ENCODE measurements at regions not wholly inside any gene's neighbourhood (a gene's known extent, or its start where the extent isn't known, plus 50 kb on each side); places are given as distances from the start of the nearest gene placed in this dataset.

DNA sequence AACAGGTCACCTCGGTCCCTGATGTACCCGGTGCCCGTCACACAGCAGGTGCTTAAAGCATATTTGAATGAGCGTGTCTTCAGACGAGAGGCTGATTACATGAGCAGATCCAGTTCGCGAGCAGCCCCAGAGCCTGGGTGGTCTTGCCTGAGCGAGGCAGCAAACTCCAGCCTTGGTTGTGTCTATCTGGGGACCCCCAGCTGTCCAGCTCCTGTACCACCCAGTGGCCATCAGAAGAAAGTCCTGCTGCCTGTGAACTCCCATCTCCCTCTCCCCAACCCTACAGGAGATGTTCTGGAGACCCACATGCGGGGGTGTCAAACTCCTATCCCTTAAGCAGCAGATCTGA is 174.2 kb downstream of the PHETA1 start:
- DNase-seq, result no peak

DNA sequence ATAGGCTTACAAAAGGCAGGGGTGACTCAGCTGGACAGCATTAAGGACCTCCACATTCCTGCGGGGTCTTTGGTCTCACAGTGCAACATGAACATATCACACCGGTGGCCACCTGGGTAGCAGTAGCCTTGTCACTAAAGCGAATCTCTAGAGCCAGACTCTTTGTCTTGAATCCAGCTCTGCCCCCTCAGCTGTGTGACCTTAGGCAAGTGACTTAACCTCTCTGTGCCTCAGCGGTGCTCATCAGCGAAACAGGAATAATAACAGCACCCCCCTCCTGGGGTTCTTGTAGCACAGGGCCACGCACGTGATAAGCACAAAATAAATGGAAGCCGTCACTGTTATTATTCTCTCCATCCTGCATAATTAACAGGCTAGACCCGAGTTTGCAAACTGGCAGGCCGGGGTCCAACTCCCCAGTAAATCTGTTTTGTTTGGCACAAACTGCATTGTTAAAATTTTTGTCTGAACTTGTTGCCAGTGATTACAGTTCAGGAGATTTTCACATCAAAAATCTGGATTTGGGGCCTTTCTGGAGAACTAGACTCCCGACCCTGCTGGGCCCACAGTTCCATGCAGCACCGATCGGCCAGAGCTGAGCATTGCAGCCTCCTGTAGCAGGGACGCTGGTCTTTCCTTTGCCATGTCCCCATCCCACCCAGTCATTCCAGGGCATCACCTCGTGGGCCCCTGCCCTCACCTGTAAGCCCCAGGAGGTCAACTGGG is 174.8 kb downstream of the PHETA1 start:
- DNase-seq, result no peak

DNA sequence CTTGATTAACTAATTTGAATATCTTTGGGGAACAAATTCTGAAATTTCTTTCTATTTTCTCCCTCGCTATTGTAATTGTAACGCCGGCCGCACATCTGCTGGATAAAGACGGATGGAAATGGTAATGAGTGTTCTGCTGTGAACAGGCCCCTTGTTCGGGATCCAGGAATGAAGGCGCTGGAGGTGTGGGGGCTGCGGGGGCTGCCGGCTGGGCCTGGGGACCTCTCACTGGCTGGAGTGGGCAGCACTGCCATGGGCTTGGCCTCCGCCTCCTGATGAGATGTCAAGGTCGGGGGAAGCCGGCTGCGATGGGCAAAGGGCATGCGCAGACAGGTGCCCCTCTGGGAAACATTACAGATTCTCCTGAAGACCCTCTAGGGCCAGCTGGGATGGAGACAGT is 175.4 kb downstream of the PHETA1 start:
- no peak for DNase-seq

DNA sequence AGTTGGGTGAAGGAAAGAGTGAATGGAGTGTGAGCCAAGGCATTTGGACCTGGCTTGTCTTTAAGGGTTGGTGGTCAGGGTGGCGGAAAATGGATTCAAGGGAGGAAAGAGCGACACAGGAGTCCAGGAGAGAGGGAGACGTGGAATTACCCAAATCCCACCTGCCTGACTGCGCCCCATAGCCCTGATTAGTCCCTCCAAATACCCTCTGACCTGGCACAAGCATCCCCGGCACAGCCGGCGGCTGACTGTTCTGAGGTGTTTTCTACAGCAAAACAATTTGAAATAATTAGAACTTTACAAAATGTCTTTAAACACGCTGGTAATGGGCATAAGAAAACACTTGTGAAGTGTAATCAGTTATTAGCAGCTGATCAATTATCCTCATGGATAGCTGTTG is 175.8 kb downstream of the PHETA1 start:
- no peak for DNase-seq

DNA sequence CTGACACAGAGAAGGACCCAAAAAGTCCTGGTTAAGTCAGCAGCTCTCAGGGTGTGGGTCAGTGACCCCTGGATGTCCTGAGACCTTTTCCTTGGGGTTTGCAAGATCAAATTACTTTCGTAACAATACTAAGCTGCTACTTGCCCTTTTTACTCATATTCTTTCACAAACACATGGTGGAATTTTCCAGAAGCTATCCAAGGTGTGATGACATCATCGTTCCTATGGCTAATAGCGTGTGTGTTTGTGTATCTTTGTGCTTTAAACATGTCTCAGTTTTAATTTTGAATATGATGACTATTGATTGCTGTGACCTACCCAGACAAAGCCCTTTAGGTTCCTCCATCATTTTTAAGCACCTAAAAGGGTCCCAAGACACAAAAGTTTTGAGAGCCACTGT is 176.2 kb downstream of the PHETA1 start:
- DNase-seq, result no peak

DNA sequence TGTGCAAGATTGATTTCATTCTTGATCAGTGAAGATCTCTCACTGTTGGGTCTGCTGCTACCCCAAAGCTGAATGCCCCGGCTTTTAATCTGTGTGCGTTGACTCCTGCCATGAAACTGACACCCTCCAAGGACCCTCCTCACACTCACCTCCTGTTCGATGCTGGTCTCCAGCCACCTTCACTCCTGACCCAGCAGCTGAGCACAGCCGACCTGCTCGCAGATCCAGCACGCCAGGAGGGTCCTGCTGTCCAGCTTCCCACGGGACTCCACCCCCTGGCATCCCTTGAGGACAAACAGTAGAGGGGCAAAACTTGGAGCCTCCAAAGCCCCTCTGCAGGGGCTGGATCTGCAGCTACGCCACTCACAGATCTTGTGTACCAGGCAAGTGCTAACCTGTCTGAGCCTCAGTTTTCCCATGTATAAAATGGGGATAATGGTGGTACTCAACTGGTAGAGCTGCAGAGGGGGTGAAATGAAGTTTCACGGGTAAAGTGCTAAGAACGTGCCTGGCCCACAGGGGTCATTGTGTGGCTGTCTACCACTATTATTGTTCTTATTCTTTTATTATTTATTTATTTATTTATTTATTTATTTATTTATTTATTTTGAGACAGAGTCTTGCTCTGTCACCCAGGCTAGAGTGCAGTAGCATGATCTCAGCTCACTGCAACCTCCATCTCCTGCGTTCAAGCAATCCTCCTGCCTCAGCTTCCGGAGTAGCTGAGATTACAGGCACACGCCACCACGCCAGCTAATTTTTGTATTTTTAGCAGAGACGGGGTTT is 178.0 kb downstream of the PHETA1 start:
- no peak for DNase-seq

DNA sequence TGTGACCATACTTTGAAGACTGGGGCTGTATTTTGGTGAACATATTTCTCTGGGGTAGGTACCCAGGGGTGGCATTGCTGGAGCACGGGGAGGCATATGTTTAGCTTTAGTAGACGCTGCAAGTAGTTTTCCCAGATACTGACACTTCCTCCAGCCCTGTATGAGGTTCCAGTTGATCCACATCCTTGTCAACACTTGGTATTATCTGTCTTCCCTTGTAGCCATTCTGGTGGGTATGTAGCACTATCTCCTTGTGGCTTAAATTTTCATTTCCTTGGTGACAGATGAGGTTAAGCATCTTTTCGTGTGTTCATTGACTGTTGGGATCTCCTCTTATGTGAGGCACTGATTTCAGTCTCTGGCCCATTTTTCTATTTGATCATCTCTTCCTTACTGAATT is 179.1 kb downstream of the PHETA1 start:
- DNase-seq, result no peak

DNA sequence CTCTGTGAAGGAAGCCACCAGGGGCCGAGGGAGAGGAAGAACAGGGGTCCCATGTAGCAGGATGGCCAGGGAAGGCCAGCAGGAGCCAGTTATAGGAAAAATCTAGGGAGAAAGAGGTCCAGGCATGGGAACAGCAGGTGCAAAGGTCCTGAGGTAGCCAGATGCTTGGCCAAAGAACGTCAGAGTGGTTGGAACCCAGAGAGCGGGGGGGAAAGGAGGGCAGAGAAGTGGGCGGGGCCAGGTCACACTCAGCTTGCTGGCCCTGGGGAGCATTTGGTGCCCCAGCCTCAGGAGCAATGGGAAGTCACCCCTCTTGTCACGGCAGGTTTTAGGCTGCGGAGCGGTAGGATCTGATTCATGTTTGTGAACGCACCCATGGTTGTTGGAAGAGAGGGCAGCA is 180.5 kb downstream of the PHETA1 start:
- no peak for DNase-seq

DNA sequence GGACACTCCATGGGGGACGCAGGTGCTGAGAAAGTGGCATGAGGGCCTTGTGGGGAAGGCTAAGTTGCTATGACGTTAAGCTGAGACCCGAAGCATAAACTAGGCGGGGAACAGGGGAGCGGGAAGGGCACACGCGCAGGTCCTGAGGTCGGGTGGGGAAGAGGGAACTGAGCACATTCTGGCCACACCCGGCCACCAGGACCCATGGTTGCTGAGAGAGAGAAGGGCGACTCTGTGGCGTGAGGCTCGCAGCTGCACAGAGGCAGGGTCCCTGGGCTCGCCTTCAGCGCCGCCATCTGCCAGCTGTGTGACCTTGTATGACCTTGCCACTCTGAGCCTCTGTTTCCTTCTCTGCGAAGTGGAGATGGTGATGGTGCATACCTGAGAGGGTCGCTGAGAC is 182.5 kb downstream of the PHETA1 start:
- no peak for DNase-seq

DNA sequence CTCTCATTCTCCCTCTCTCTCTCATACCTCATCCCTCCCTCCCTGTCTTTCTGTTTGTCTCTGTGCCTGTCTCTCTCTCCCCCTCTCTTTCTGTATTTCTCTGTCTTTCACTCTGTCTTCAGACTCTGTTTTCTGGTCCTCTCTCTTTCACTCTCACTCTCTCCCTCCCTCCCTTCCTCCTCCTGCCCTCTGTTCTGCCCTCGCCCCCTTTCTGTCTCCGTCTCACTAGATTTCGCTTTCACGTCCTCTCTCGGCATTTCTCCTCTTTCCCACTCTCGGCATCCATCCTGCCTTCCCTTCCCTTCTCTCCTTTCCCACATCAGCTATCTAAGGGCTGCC is 183.0 kb downstream of the PHETA1 start:
- DNase-seq, result no peak

DNA sequence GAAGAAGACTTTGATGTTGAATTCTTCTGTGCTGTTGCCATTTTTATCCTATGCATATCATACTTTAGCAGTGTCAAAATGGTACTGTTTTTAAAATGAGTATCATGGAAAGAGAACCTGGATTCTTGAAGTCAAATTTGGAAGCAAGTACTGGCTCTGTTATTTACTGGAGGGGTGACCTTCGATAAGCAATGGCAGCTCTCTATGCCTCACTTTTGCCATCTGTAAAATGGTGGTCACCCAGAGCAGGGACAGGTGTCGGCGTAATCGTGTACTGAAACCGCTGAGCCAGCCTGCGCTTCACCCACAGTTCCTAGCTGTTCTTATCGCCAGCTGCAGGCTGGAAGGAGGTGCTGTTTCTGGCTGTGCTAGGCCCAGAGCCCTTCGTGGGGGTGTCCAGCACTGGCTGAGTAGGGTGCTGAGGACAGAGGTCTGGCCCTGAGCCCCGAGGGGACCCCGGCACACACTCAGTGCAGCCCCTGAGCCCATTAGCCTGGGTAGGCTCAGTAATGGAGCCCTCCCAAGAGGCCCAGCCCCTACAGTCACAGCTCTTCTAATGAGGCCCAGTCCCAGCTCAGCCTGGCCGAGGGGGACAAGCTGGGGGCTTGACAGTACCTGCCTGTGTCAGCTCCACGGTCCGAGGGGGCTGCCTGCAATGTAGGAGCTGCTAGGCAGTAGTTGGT is 183.5 kb downstream of the PHETA1 start:
- no peak for DNase-seq

DNA sequence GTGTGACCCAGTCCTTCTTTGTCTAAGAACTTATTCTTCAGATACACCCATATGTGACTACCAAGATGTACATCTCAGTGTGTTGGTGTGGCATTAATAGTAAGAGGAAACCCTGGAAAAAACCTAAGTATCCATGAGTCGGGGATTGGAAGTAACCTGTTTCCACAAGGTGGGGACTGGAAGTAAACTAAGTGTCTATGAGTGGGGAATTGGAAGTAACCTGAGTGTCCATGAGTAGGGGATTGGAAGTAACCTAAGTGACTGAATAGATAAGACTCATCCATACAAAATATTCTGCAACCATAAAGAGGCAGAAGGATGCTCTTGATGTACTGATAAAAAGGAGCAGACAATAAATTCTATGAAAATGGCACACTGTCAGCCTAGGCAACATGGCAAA is 184.7 kb downstream of the PHETA1 start:
- no peak for DNase-seq

DNA sequence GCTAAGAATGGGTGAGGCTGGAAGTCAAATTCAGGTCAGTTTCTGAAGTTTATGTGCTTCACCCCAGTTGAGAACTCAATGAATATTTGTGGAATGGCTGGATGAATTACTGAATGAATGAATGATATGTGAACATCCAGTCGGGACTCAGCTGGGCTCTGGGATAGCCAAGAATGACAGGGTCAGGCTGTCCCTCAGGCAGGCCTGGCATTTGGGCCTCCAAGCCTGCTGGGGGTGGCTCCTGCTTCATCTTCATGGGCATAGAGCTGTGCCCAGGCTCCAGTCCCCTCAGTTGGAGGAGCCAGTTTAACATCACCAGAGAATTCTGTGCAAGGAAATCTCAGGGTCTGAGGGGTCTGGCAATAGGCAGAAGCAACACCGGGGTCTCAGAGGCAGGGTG is 185.8 kb downstream of the PHETA1 start:
- no peak for DNase-seq

DNA sequence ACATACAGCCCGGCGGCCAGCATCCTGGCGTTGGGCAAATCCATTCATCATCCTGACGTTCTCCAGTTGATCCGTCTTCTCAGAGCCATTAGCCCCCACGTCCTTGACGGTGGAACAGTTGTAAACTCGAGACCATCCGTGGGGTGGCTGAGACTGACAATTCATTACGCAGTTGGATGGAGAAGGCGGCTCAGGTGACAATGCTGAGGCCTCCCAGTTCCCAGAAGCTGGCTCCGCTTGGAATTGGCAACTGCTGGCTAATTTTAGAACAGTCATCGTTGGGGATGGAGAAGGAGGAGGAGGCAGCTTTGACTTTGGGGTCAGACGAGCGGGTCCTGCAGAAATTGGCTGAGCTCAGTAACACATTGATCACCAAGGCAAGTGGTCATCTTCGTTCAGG is 186.5 kb downstream of the PHETA1 start:
- DNase-seq, result no peak

DNA sequence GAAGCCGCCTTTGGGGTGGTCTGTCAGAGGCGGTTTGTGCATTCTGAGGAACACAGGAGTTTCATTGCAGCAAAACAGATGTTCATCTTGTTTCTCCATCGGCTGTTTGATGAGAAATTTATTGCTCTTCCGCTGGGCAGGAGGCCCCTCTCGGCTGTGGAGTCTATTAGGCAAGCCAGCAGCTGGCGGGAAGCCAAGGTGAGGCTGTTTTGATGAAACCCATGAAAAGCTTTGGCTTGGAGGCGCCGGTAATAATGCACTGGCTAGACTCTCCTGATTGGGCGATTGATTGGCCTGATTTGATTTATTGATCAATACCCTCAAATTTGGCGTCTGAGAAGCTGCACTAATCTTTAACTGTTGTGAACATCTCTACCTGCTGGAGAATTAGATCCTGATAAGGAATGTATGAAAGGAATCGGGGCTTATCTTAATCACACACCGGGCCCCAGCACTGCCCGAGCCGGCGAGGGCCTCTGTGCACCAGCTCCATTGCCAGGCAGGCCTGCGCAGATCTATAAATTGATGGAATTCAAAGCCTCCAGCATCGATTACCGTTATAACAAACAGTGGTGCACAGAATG is 187.7 kb downstream of the PHETA1 start:
- DNase-seq, result peak in 1 of 4 experiments; percentile 3

DNA sequence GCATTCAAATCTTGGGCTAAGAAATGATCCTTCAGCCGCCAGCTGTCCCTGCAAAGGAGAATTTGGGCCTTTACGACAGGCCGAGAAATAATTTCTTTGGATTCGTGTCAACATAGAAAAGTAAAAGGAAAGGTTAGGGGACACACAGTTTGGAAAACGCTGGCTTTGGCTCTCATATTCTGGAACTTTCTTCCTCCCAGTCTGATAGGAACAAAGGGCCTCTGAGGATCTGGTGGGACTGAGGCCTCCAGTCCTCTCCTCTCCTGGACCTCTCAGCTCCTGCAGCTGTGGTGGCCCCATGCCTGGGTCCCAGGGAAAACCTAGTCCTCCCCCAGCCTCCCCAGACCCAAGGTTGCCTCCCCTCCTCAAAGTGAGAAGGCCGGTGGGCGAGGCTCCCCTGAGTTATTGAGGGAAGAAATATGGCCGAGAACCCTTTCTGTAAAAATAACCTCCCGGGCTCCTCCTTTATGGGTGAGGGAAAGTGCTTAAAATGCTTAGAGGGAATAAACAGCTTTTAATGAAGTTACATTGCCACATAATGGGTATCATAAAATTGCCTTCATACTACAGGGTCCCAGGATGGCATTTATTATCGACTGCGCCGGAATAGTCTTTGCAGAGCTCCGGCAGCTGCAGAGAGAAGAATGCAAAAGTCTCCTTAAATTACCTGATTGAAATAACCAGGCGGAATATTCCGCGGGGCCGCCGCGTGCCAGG is 188.3 kb downstream of the PHETA1 start:
- no peak for DNase-seq

DNA sequence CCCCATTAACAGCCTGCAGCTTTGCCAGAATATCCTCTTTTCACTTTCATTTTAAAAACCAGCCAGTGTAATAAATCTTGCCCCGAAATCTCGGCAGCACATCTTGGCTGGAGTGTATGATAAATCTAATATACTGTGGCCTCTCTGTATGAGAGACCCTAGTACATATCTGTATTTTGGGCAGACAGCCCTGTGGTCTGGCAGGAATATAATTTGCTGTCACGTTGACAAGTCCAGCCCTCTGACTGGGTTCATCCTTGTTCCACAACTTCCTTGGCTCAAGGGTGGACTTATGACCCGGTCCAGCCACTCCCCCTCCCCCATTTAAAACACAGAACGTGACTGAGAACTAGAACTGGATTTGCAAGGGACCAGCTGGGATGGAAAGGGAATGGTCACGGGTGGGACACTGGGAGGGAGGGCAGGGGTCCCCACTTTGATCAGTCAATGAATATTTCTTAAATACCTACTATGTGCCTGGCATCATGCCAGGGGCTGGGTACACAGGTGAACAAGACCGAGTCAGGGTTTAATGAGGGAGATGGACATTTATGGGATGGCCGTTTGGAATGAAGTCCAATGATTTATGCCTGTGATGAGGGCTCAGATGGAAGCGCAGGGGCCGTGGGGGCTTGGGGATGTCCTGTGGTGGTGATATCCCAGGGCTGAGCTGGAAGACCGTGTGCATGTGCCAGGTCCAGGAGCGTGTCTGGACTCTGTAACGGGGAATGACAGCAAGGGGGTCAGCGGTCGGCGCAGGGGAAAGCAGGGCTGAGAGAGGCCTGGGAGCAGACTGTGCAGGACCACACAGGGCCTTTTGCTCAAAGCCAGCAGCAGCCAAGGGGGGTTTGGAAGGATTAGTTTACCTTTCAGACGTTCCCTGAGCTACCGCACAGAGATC is 190.5 kb downstream of the PHETA1 start:
- DNase-seq, result no peak

DNA sequence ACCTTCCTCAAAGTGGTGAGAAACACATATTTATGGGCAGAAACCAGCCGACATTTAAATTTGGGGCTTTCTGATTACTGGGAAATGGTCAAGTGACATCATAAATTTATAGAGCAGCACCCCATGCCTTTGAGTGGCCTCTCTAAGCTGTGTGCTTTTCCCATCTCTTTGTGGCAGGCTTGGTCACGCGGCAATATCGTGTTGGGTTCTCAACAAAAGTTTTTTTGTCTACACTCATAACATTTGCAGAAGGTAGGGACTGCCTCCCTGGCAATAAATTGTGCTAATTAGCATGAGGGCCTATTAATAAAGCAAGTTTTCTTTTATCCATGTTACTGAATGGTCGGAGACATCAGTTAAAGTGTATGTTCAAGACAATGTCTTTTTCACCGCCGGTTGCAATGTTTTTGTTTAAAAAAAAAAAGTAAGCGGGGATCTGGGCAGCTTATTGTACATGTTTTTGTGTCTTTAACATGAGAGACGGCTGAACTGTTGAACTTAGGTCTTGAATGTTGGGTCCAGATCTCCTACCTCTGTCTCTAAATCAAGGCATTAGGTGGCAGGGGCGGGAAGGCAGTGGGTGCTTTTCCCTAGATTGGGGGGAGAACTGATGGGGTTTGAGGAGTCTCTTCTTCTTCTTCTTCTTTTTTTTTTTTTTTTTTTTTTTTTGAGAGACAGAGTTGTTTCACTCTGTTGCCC is 193.3 kb downstream of the PHETA1 start:
- no peak for DNase-seq

DNA sequence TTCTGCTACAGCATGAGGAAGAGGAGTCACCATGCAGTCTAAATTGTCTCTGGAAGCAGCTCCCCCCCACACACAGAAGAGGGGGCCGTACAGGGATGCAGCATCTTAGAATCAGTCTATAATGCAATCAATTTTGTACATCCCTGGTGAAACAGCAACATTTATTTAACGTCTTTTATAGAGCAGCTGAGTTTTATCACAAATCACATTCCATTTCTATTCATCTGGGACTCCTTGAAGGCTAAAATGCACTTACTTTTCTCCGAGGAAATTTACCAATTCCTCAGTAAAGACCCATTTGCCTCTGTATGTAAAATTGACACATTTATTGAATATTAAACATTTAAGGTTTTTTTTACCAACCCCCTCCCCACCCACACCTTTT is 193.9 kb downstream of the PHETA1 start:
- no peak for DNase-seq

DNA sequence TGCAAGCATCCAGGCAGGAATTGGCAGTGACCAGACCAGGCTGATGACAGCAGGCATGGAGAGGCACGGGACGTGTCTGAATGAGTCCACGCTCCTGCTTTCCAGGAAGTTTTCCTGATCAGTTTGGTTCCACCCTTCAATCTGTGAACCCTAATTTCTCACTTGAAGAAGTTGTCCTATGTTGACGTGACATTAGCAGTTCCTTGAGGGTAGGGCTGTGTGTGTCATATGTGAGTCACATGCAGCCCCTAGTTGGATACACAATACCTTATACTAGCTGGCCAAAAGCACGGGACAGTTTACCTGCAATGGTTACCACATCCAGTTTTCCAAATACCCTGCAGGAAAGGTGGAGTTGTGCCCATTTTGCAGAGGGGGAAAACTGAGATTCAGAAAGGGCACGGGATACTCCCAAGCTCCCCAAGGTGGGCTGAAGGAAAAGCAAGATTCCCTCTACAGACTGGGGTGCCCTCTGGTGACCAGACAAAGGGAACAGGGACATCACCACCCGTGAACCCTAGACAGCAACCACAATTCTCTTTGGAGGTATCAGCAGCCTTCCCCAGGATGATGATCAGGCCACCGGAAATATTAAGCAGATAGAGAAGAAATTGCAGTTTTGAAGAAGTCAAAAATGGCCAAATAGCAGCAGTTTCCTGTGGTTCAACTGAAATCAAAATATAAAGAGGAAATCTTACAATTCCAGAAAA is 194.5 kb downstream of the PHETA1 start:
- DNase-seq, result no peak

DNA sequence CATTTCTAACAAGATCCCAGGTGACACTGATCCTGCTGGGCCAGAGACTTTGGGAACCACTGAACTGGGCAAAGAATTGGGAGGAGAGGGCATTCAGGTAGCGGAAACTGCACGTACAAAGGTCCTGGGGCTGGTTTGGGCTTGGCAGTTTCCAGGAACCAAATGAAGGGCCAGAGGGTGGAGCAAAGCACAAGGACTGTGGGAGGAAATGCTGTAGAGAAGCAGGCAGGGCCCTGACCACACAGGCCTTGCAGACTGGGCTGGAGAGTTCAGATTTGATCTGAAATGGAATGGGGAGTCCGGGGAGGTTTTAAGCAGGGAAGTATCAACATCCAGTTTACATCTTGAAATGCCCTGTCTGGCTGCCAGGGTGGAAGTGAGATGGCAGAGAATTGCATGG is 195.1 kb downstream of the PHETA1 start:
- DNase-seq, result no peak

Data from activated naive CD4-positive, alpha-beta T cell (primary cell).